Hepatocyte (in vitro differentiated cells): ENCODE measurements at regions not wholly inside any gene's neighbourhood (a gene's known extent, or its start where the extent isn't known, plus 50 kb on each side); places are given as distances from the start of the nearest gene placed in this dataset.

Experiments used
- DNase-seq: peaks from one replicate; pipeline ENCODE4 v3.0.0-alpha.2; 2016; ENCODE audit warnings: low spot score
- H2AFZ ChIP-seq: fragments of 200-600 bp; sonication (generic); 2 replicates; pipeline ENCODE4 v1.6.0; 2016; ENCODE audit warnings: antibody characterized with exemption, mild to moderate bottlenecking
- H3K27ac ChIP-seq: fragments of 200-600 bp; sonication (generic); 2 replicates; pipeline ENCODE4 v1.5.1; 2016; ENCODE audit warnings: mild to moderate bottlenecking
- H3K27me3 ChIP-seq: fragments of 200-600 bp; sonication (generic); 2 replicates; pipeline ENCODE4 v1.6.1; 2016
- H3K36me3 ChIP-seq: fragments of 200-600 bp; sonication (generic); replicated peaks from 2 replicates; pipeline ENCODE4 v1.5.1; 2016; ENCODE audit warnings: low read depth; ENCODE audit not compliant: insufficient read depth
- H3K4me1 ChIP-seq: fragments of 200-600 bp; sonication (generic); 2 replicates; pipeline ENCODE4 v1.5.1; 2016; ENCODE audit warnings: mild to moderate bottlenecking, moderate library complexity; ENCODE audit not compliant: insufficient read depth
- H3K4me2 ChIP-seq: fragments of 200-600 bp; sonication (generic); 2 replicates; pipeline ENCODE4 v1.6.0; 2016
- H3K4me3 ChIP-seq: fragments of 200-600 bp; sonication (generic); 2 replicates; pipeline ENCODE4 v1.5.1; 2016; ENCODE audit warnings: mild to moderate bottlenecking
- H3K79me2 ChIP-seq: fragments of 200-600 bp; sonication (generic); 2 replicates; pipeline ENCODE4 v1.6.0; 2017; ENCODE audit warnings: mild to moderate bottlenecking
- H3K9me2 ChIP-seq: fragments of 200-600 bp; sonication (generic); replicated peaks from 2 replicates; pipeline ENCODE4 v1.6.0; 2017; ENCODE audit warnings: mild to moderate bottlenecking; ENCODE audit not compliant: insufficient read depth
- H3K9me3 ChIP-seq: fragments of 200-600 bp; sonication (generic); 2 replicates; pipeline ENCODE4 v1.5.1; 2016; ENCODE audit warnings: low read depth, mild to moderate bottlenecking
- H4K20me1 ChIP-seq: fragments of 200-600 bp; sonication (generic); 2 replicates; pipeline ENCODE4 v1.6.0; 2016; ENCODE audit warnings: mild to moderate bottlenecking; ENCODE audit not compliant: insufficient read depth, poor library complexity, severe bottlenecking
- CTCF ChIP-seq: fragments of 200-600 bp; sonication (generic); IDR thresholded peaks from 2 replicates; pipeline ENCODE4 v1.5.1; 2016; ENCODE audit warnings: antibody characterized with exemption, mild to moderate bottlenecking; ENCODE audit not compliant: poor library complexity
- EZH2 ChIP-seq: fragments of 200-600 bp; sonication (generic); IDR thresholded peaks from 2 replicates; pipeline ENCODE4 v1.6.1; 2016; ENCODE audit warnings: antibody characterized with exemption, mild to moderate bottlenecking, borderline replicate concordance
- EZH2phosphoT487 ChIP-seq: fragments of 200-600 bp; sonication (generic); IDR thresholded peaks from one replicate; pipeline ENCODE4 v1.6.1; 2018; ENCODE audit warnings: antibody characterized with exemption, mild to moderate bottlenecking, low read depth, moderate library complexity; ENCODE audit not compliant: unreplicated experiment, severe bottlenecking
- WGBS: methylation state at CpG from one replicate; pipeline ENCODE4 v1.1.6; 2016; ENCODE audit warnings: low lambda C conversion rate; ENCODE audit errors: missing lambda C conversion rate; 5-methylcytosine and 5-hydroxymethylcytosine counted together

GRCh38 chr1:238596703-238597102, 706.0 kb upstream of the ZP4 start:
- Histone ChIP-seq H3K4me2 (no peak overlapping the region), H3K4me3 (no peak overlapping the region), H3K9me2 (no peaks in the 10 kb centered on the region), H3K4me1 (no peaks in the 10 kb centered on the region), H3K27me3 (no peaks in the 10 kb centered on the region), H2AFZ (no peak overlapping the region), H4K20me1 (no peaks in the 10 kb centered on the region), H3K36me3 (no peaks in the 10 kb centered on the region), H3K27ac (no peak overlapping the region), H3K9me3 (no peaks in the 10 kb centered on the region), H3K79me2 (no peaks in the 10 kb centered on the region)
- whole genome bisulfite sequencing: 93% methylated on average over 4 of the region's 4 CpGs
- DNase-seq: no peak
- no peak for TF ChIP-seq EZH2phosphoT487
- no peak for TF ChIP-seq CTCF
- TF ChIP-seq EZH2: no peak

GRCh38 chr1:238592621-238593020, 701.9 kb upstream of the ZP4 start:
- H3K79me2 ChIP-seq: no peaks in the 10 kb centered on the region
- H3K4me1 ChIP-seq: no peaks in the 10 kb centered on the region
- no peaks in the 10 kb centered on the region for H3K9me3 ChIP-seq
- H3K9me2 ChIP-seq: no peaks in the 10 kb centered on the region
- no peak overlapping the region for H2AFZ ChIP-seq
- H3K27me3 ChIP-seq: no peaks in the 10 kb centered on the region
- TF ChIP-seq EZH2phosphoT487 (no peak), CTCF (no peak), EZH2 (no peak)
- DNase-seq: no peak
- no peak overlapping the region for H3K4me2 ChIP-seq
- 51% methylated on average over 7 of the region's 7 CpGs for WGBS
- H3K36me3 ChIP-seq: no peaks in the 10 kb centered on the region
- no peaks in the 10 kb centered on the region for H4K20me1 ChIP-seq
- H3K27ac ChIP-seq: no peak overlapping the region
- H3K4me3 ChIP-seq: no peak overlapping the region

DNA sequence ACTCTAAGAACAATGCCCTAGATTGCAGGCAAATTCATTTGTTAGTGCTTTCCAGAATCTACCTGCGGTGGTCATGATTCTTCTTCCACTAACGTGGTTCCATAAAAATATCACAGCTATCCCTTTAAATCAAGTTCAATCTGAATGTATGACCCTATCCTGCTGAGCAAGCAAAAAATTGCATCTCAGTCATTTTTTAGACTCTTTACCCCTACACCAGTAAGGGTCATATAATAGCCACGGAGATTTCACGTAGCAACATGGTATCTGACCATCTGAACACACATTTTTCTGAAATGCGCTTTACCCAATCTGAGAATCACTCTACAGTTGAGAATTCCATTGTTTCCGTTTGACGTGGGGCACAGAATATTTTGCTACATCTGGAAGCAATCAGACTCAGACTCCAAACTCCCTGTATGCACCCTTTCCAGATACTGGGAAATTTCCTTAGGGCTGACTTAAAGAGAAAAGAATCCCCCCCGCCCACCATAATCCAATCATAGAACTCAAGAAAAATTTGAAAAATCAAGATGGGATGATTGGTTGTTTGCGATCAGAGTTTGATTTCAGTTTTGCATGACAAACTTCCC, 699.2 kb upstream of the ZP4 start:
- Histone ChIP-seq H3K9me3 (no peaks in the 10 kb centered on the region), H3K4me2 (no peak overlapping the region), H3K27ac (no peak overlapping the region), H3K79me2 (no peaks in the 10 kb centered on the region), H3K9me2 (no peaks in the 10 kb centered on the region), H3K4me1 (no peaks in the 10 kb centered on the region), H3K27me3 (no peaks in the 10 kb centered on the region), H3K4me3 (no peak overlapping the region), H3K36me3 (no peaks in the 10 kb centered on the region), H4K20me1 (no peaks in the 10 kb centered on the region), H2AFZ (no peak overlapping the region)
- TF ChIP-seq EZH2phosphoT487 (no peak), EZH2 (no peak), CTCF (no peak)
- no peak for DNase-seq
- WGBS: 63% methylated on average over 9 of the region's 9 CpGs

DNA sequence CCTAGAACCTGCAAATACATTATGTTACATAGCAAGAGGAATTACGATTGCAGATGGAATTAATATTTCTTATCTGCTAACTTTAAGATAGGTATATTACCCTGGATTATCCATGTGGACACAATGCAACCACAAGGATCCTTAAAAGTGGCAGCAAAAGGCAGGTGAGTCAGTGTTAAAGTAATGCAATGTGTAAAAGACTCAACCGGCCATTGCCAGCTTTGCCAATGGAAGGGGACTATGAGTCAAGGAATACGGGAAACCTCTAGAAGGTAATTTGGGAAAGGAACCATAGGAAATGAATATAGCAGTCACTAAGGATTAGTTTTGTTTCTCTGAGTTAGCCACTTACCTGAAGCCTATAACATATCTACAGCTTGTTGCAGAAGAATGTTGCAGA, 692.1 kb upstream of the ZP4 start:
- WGBS: 80% methylated on average over 3 of the region's 3 CpGs
- H3K27me3 ChIP-seq: no peaks in the 10 kb centered on the region
- H3K4me1 ChIP-seq: no peaks in the 10 kb centered on the region
- DNase-seq: no peak
- no peak overlapping the region for H3K27ac ChIP-seq
- no peaks in the 10 kb centered on the region for H4K20me1 ChIP-seq
- no peaks in the 10 kb centered on the region for H3K9me2 ChIP-seq
- H3K9me3 ChIP-seq: no peaks in the 10 kb centered on the region
- H3K4me3 ChIP-seq: no peak overlapping the region
- no peak overlapping the region for H3K4me2 ChIP-seq
- H2AFZ ChIP-seq: no peak overlapping the region
- no peaks in the 10 kb centered on the region for H3K36me3 ChIP-seq
- no peaks in the 10 kb centered on the region for H3K79me2 ChIP-seq
- TF ChIP-seq CTCF (no peak), EZH2 (no peak), EZH2phosphoT487 (no peak)
